Parathyroid adenoma (tissue), 2 donors: ENCODE measurements at regions not wholly inside any gene's neighbourhood (a gene's known extent, or its start where the extent isn't known, plus 50 kb on each side); places are given as distances from the start of the nearest gene placed in this dataset.

ENCODE experiments used
- H2AFZ ChIP-seq: fragments of 300-600 bp; sonication (generic); one replicate; pipeline ENCODE4 v1.7.0; 2017; ENCODE audit warnings: antibody characterized with exemption, mild to moderate bottlenecking
- H3K27ac ChIP-seq: fragments of 300-600 bp; sonication (generic); one replicate; pipeline ENCODE4 v1.7.0; 2017
- H3K27me3 ChIP-seq: fragments of 300-600 bp; sonication (generic); one replicate; pipeline ENCODE4 v1.7.0; 2017; ENCODE audit warnings: low read length; ENCODE audit not compliant: control insufficient read depth, insufficient read depth
- H3K36me3 ChIP-seq: fragments of 300-600 bp; sonication (generic); one replicate; pipeline ENCODE4 v1.7.0; 2017; ENCODE audit warnings: low read length; ENCODE audit not compliant: control insufficient read depth, insufficient read depth
- H3K4me1 ChIP-seq: fragments of 300-600 bp; sonication (generic); one replicate; pipeline ENCODE4 v1.7.0; 2017; ENCODE audit warnings: control low read depth
- H3K4me2 ChIP-seq: fragments of 300-600 bp; sonication (generic); one replicate; pipeline ENCODE4 v1.7.0; 2017; ENCODE audit warnings: low read length
- H3K4me3 ChIP-seq: fragments of 300-600 bp; sonication (generic); one replicate; pipeline ENCODE4 v1.7.0; 2017; ENCODE audit warnings: low read depth, low read length
- H3K79me2 ChIP-seq: fragments of 300-600 bp; sonication (generic); one replicate; pipeline ENCODE4 v1.7.0; 2017; ENCODE audit warnings: control low read depth
- H3K9ac ChIP-seq: fragments of 300-600 bp; sonication (generic); one replicate; pipeline ENCODE4 v1.7.0; 2017; ENCODE audit warnings: mild to moderate bottlenecking
- H3K9me3 ChIP-seq: fragments of 300-600 bp; sonication (generic); one replicate; pipeline ENCODE4 v1.7.0; 2017; ENCODE audit warnings: low read length; ENCODE audit not compliant: control insufficient read depth
- TF ChIP-seq, protein P1 (sequence below): fragments of 300-600 bp; sonication (generic); IDR thresholded peaks from one replicate; pipeline ENCODE4 v1.7.0; 2017; ENCODE audit warnings: antibody characterized with exemption, mild to moderate bottlenecking
- donor health status: primary hyperparathyroidism.

DNA sequence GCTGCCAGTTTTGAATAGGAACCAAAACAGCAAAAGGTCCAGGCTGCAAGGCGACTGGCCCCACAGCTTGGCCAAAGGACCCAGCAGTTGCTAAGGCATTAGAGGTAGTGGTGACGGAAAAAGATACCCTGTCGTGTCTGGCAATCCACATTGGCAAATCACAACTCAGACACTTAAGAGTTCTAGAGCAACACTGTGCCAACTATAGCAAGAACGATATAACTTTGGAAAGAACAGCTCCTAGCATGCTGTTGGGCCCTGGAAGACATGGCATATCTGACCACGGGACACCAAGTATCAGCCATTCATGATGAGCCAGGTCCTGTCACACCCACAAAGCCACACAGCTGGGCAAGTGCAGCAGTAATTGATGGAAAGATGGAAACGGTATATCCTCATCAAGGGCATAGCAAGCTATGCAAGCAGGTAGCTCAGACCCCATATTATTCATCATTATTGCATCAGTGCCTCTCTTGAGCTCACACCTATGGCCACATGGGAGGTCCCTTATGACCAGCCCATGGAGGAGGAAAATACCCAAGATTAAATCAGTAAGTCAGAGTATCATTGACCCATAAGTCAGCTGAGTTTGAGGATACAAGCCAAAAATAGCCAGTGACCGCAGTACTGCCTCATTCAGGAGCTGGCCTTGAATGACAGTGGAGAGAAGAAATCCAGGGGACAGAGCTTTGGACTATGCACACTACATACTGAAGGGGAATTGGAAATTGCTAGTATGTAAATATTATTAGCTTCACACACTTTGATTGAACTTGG lies 221.2 kb downstream of the SETD4 start:
- H3K9me3 ChIP-seq: no peaks in the 10 kb centered on the region
- H3K4me1 ChIP-seq: no peaks in the 10 kb centered on the region
- no peak overlapping the region for H3K9ac ChIP-seq
- no peaks in the 10 kb centered on the region for H3K36me3 ChIP-seq
- no peaks in the 10 kb centered on the region for H3K27me3 ChIP-seq
- no peak overlapping the region for H3K27ac ChIP-seq
- TF ChIP-seq, protein P1, sequence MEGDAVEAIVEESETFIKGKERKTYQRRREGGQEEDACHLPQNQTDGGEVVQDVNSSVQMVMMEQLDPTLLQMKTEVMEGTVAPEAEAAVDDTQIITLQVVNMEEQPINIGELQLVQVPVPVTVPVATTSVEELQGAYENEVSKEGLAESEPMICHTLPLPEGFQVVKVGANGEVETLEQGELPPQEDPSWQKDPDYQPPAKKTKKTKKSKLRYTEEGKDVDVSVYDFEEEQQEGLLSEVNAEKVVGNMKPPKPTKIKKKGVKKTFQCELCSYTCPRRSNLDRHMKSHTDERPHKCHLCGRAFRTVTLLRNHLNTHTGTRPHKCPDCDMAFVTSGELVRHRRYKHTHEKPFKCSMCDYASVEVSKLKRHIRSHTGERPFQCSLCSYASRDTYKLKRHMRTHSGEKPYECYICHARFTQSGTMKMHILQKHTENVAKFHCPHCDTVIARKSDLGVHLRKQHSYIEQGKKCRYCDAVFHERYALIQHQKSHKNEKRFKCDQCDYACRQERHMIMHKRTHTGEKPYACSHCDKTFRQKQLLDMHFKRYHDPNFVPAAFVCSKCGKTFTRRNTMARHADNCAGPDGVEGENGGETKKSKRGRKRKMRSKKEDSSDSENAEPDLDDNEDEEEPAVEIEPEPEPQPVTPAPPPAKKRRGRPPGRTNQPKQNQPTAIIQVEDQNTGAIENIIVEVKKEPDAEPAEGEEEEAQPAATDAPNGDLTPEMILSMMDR: no peak
- H3K4me3 ChIP-seq: no peak overlapping the region
- H3K4me2 ChIP-seq: no peak overlapping the region
- no peaks in the 10 kb centered on the region for H3K79me2 ChIP-seq
- H2AFZ ChIP-seq: no peak overlapping the region

GRCh38 chr21:35838350-35838749 lies 222.0 kb downstream of the SETD4 start:
- H3K9ac ChIP-seq: no peak overlapping the region
- TF ChIP-seq, protein P1: no peak
- no peaks in the 10 kb centered on the region for H3K27me3 ChIP-seq
- H3K4me3 ChIP-seq: no peak overlapping the region
- H3K79me2 ChIP-seq: no peaks in the 10 kb centered on the region
- no peaks in the 10 kb centered on the region for H3K9me3 ChIP-seq
- no peak overlapping the region for H3K4me2 ChIP-seq
- H3K36me3 ChIP-seq: no peaks in the 10 kb centered on the region
- H3K27ac ChIP-seq: no peak overlapping the region
- H2AFZ ChIP-seq: no peak overlapping the region
- no peaks in the 10 kb centered on the region for H3K4me1 ChIP-seq

GRCh38 chr21:35833991-35834390 lies 226.3 kb downstream of the SETD4 start:
- TF ChIP-seq, protein P1: no peak
- no peaks in the 10 kb centered on the region for H3K4me1 ChIP-seq
- no peak overlapping the region for H3K4me3 ChIP-seq
- H3K36me3 ChIP-seq: no peaks in the 10 kb centered on the region
- no peak overlapping the region for H3K27ac ChIP-seq
- H2AFZ ChIP-seq: no peak overlapping the region
- H3K4me2 ChIP-seq: no peak overlapping the region
- H3K9me3 ChIP-seq: no peaks in the 10 kb centered on the region
- H3K27me3 ChIP-seq: no peaks in the 10 kb centered on the region
- no peaks in the 10 kb centered on the region for H3K79me2 ChIP-seq
- H3K9ac ChIP-seq: no peak overlapping the region

- no peak overlapping the region for H3K4me2 ChIP-seq
- H3K4me3 ChIP-seq: no peak overlapping the region
- no peak overlapping the region for H3K27ac ChIP-seq
- H2AFZ ChIP-seq: no peak overlapping the region
- H3K9ac ChIP-seq: no peak overlapping the region
- H3K27me3 ChIP-seq: no peaks in the 10 kb centered on the region
- TF ChIP-seq, protein P1: no peak
- H3K9me3 ChIP-seq: no peaks in the 10 kb centered on the region
- H3K36me3 ChIP-seq: no peaks in the 10 kb centered on the region
- H3K79me2 ChIP-seq: no peaks in the 10 kb centered on the region
- H3K4me1 ChIP-seq: no peaks in the 10 kb centered on the region
These were observed 226.9 kb downstream of the SETD4 start for GRCh38 chr21:35833388-35833787.

DNA sequence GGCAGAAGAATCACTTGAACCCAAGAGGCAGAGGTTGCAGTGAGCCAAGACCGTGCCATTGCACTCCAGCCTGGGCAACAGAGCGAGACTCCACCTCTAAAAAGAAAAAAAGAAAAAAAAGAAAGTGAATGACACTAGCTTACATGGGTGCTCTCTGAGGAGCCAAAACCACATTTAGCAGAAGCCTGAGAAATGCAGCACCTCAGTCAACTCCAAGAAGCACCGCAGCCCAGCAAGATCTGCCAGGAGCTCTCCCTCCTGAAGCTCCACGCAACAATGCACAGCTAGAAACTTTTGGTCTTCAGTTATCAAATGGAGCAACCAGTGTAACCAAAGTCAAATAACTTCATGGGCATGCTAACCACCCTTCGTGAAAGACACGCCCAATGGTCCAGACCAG lies 229.1 kb downstream of the SETD4 start:
- H2AFZ ChIP-seq: no peak overlapping the region
- no peaks in the 10 kb centered on the region for H3K79me2 ChIP-seq
- H3K27me3 ChIP-seq: no peaks in the 10 kb centered on the region
- H3K4me1 ChIP-seq: no peaks in the 10 kb centered on the region
- no peaks in the 10 kb centered on the region for H3K36me3 ChIP-seq
- TF ChIP-seq, protein P1: no peak
- H3K9ac ChIP-seq: no peak overlapping the region
- H3K4me2 ChIP-seq: no peak overlapping the region
- H3K27ac ChIP-seq: no peak overlapping the region
- no peak overlapping the region for H3K4me3 ChIP-seq
- H3K9me3 ChIP-seq: no peaks in the 10 kb centered on the region
